ENCODE measurements at regions not wholly inside any gene's neighbourhood (a gene's known extent, or its start where the extent isn't known, plus 50 kb on each side); places are given as distances from the start of the nearest gene placed in this dataset.

GRCh38 chr1:30413606-30414005 is 309.8 kb downstream of the MATN1 start:
- no peak overlapping the region for H3K9ac ChIP-seq (ENCODE audit: low read depth in 1 of 2, low read length in 2 of 2)
- H3K9me3 ChIP-seq (ENCODE audit: control insufficient read depth in 2 of 2, low read length in 2 of 2): no peaks in the 10 kb centered on the region
- H3K27ac ChIP-seq (ENCODE audit: low read depth in 2 of 2, low read length in 2 of 2): no peak overlapping the region
- H3K4me1 ChIP-seq (ENCODE audit: control insufficient read depth in 2 of 2, insufficient read depth in 2 of 2, low read length in 2 of 2): no peaks in the 10 kb centered on the region
- no peaks in the 10 kb centered on the region for H3K27me3 ChIP-seq (ENCODE audit: control insufficient read depth in 2 of 2, insufficient read depth in 2 of 2, low read length in 2 of 2)
- no peak overlapping the region for H3K4me3 ChIP-seq (ENCODE audit: low read length in 2 of 2)
- H3K36me3 ChIP-seq (ENCODE audit: control insufficient read depth in 2 of 2, insufficient read depth in 2 of 2, low read length in 2 of 2): no peaks in the 10 kb centered on the region

- Histone ChIP-seq H3K9me3 (ENCODE audit: control insufficient read depth in 2 of 2, low read length in 2 of 2) (no peaks in the 10 kb centered on the region), H3K27me3 (ENCODE audit: control insufficient read depth in 2 of 2, insufficient read depth in 2 of 2, low read length in 2 of 2) (no peaks in the 10 kb centered on the region), H3K36me3 (ENCODE audit: control insufficient read depth in 2 of 2, insufficient read depth in 2 of 2, low read length in 2 of 2) (no peaks in the 10 kb centered on the region), H3K9ac (ENCODE audit: low read depth in 1 of 2, low read length in 2 of 2) (no peak overlapping the region), H3K27ac (ENCODE audit: low read depth in 2 of 2, low read length in 2 of 2) (no peak overlapping the region), H3K4me3 (ENCODE audit: low read length in 2 of 2) (no peak overlapping the region), H3K4me1 (ENCODE audit: control insufficient read depth in 2 of 2, insufficient read depth in 2 of 2, low read length in 2 of 2) (no peaks in the 10 kb centered on the region)
Measured at GRCh38 chr1:30413111-30413440, 310.3 kb downstream of the MATN1 start.

- H3K36me3 ChIP-seq (ENCODE audit: control insufficient read depth in 2 of 2, insufficient read depth in 2 of 2, low read length in 2 of 2): no peaks in the 10 kb centered on the region
- H3K9ac ChIP-seq (ENCODE audit: low read depth in 1 of 2, low read length in 2 of 2): no peak overlapping the region
- no peaks in the 10 kb centered on the region for H3K9me3 ChIP-seq (ENCODE audit: control insufficient read depth in 2 of 2, low read length in 2 of 2)
- H3K27ac ChIP-seq (ENCODE audit: low read depth in 2 of 2, low read length in 2 of 2): no peak overlapping the region
- no peaks in the 10 kb centered on the region for H3K4me1 ChIP-seq (ENCODE audit: control insufficient read depth in 2 of 2, insufficient read depth in 2 of 2, low read length in 2 of 2)
- H3K27me3 ChIP-seq (ENCODE audit: control insufficient read depth in 2 of 2, insufficient read depth in 2 of 2, low read length in 2 of 2): no peaks in the 10 kb centered on the region
- H3K4me3 ChIP-seq (ENCODE audit: low read length in 2 of 2): no peak overlapping the region
Measured at GRCh38 chr1:30412241-30413110, 310.9 kb downstream of the MATN1 start.

DNA sequence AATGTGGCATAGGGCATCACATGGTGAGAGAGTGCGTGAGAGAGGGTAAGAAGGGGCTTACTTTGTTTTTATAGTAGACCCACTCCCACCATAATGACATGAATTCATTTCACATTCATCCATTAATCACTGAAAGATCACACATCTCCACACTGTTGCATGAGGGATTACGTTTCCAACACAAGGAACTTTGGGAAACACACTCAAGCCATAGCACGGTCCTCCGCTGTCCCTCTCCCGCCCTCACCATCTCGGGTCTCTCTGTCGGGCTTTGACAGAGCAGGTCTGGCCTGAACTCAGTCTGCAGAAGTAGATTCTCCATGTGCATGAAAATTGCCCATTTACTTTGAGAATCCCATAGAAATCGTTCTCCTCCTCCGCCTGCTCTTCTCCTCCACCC is 312.2 kb downstream of the MATN1 start:
- H3K9me3 ChIP-seq (ENCODE audit: control insufficient read depth in 2 of 2, low read length in 2 of 2): no peaks in the 10 kb centered on the region
- H3K9ac ChIP-seq (ENCODE audit: low read depth in 1 of 2, low read length in 2 of 2): no peak overlapping the region
- no peaks in the 10 kb centered on the region for H3K4me1 ChIP-seq (ENCODE audit: control insufficient read depth in 2 of 2, insufficient read depth in 2 of 2, low read length in 2 of 2)
- no peak overlapping the region for H3K4me3 ChIP-seq (ENCODE audit: low read length in 2 of 2)
- H3K36me3 ChIP-seq (ENCODE audit: control insufficient read depth in 2 of 2, insufficient read depth in 2 of 2, low read length in 2 of 2): no peaks in the 10 kb centered on the region
- no peak overlapping the region for H3K27ac ChIP-seq (ENCODE audit: low read depth in 2 of 2, low read length in 2 of 2)
- H3K27me3 ChIP-seq (ENCODE audit: control insufficient read depth in 2 of 2, insufficient read depth in 2 of 2, low read length in 2 of 2): no peaks in the 10 kb centered on the region

- H3K4me1 ChIP-seq (ENCODE audit: control insufficient read depth in 2 of 2, insufficient read depth in 2 of 2, low read length in 2 of 2): no peaks in the 10 kb centered on the region
- no peaks in the 10 kb centered on the region for H3K27me3 ChIP-seq (ENCODE audit: control insufficient read depth in 2 of 2, insufficient read depth in 2 of 2, low read length in 2 of 2)
- H3K4me3 ChIP-seq (ENCODE audit: low read length in 2 of 2): no peak overlapping the region
- no peak overlapping the region for H3K27ac ChIP-seq (ENCODE audit: low read depth in 2 of 2, low read length in 2 of 2)
- no peak overlapping the region for H3K9ac ChIP-seq (ENCODE audit: low read depth in 1 of 2, low read length in 2 of 2)
- H3K36me3 ChIP-seq (ENCODE audit: control insufficient read depth in 2 of 2, insufficient read depth in 2 of 2, low read length in 2 of 2): no peaks in the 10 kb centered on the region
- H3K9me3 ChIP-seq (ENCODE audit: control insufficient read depth in 2 of 2, low read length in 2 of 2): no peaks in the 10 kb centered on the region
Measured at GRCh38 chr1:30410153-30410851, 313.1 kb downstream of the MATN1 start.

GRCh38 chr1:30409476-30410152 is 313.8 kb downstream of the MATN1 start:
- no peak overlapping the region for H3K27ac ChIP-seq (ENCODE audit: low read depth in 2 of 2, low read length in 2 of 2)
- H3K9me3 ChIP-seq (ENCODE audit: control insufficient read depth in 2 of 2, low read length in 2 of 2): no peaks in the 10 kb centered on the region
- H3K27me3 ChIP-seq (ENCODE audit: control insufficient read depth in 2 of 2, insufficient read depth in 2 of 2, low read length in 2 of 2): no peaks in the 10 kb centered on the region
- no peaks in the 10 kb centered on the region for H3K4me1 ChIP-seq (ENCODE audit: control insufficient read depth in 2 of 2, insufficient read depth in 2 of 2, low read length in 2 of 2)
- no peak overlapping the region for H3K4me3 ChIP-seq (ENCODE audit: low read length in 2 of 2)
- no peak overlapping the region for H3K9ac ChIP-seq (ENCODE audit: low read depth in 1 of 2, low read length in 2 of 2)
- H3K36me3 ChIP-seq (ENCODE audit: control insufficient read depth in 2 of 2, insufficient read depth in 2 of 2, low read length in 2 of 2): no peaks in the 10 kb centered on the region

- Histone ChIP-seq H3K36me3 (ENCODE audit: control insufficient read depth in 2 of 2, insufficient read depth in 2 of 2, low read length in 2 of 2) (no peaks in the 10 kb centered on the region), H3K27me3 (ENCODE audit: control insufficient read depth in 2 of 2, insufficient read depth in 2 of 2, low read length in 2 of 2) (no peaks in the 10 kb centered on the region), H3K9me3 (ENCODE audit: control insufficient read depth in 2 of 2, low read length in 2 of 2) (no peaks in the 10 kb centered on the region), H3K27ac (ENCODE audit: low read depth in 2 of 2, low read length in 2 of 2) (no peak overlapping the region), H3K9ac (ENCODE audit: low read depth in 1 of 2, low read length in 2 of 2) (no peak overlapping the region), H3K4me3 (ENCODE audit: low read length in 2 of 2) (no peak overlapping the region), H3K4me1 (ENCODE audit: control insufficient read depth in 2 of 2, insufficient read depth in 2 of 2, low read length in 2 of 2) (no peaks in the 10 kb centered on the region)
Measured at GRCh38 chr1:30407865-30408580, 315.4 kb downstream of the MATN1 start.

DNA sequence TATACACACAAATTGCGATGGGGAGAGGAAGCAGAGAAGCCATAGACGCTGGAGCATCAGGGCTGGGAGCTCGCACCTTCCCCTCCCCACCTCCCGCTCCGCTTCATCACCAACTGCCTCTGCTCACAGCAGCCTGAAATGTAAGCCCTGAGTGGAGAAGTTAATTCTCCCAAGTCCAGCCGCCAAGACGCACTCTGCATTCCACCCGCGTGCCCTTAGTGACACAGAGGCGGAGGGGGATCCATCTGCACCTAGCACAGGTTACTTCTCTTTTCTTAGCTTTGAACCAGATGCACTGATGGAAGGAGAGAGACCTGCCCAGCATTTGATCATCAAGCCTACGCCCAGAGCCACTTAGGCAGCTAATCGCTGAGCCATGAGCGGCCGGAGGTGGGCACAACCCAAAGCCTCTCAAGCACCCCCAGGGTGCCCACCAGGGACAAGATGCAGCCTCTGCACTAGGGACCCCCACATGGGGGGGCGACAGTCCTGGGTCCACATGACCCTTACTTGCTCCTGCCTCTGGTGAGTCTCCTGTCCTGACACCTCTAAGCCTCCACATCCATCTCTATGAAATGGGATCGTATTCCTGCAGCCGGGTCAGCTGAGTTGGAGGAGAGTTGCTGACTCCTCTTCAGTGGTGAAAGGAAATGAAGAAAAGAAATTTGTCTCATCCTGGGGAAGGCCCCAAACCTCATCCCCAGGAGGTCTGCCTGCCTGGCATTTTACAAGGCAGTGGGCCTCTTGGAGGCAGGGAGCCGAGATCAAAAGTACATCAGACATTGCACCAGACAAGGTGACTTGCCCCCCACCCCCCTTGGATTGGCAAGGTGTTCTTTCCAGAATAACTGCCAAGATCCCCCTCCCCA is 316.2 kb downstream of the MATN1 start:
- Histone ChIP-seq H3K27me3 (ENCODE audit: control insufficient read depth in 2 of 2, insufficient read depth in 2 of 2, low read length in 2 of 2) (no peaks in the 10 kb centered on the region), H3K27ac (ENCODE audit: low read depth in 2 of 2, low read length in 2 of 2) (no peak overlapping the region), H3K9me3 (ENCODE audit: control insufficient read depth in 2 of 2, low read length in 2 of 2) (no peaks in the 10 kb centered on the region), H3K4me1 (ENCODE audit: control insufficient read depth in 2 of 2, insufficient read depth in 2 of 2, low read length in 2 of 2) (no peaks in the 10 kb centered on the region), H3K36me3 (ENCODE audit: control insufficient read depth in 2 of 2, insufficient read depth in 2 of 2, low read length in 2 of 2) (no peaks in the 10 kb centered on the region), H3K4me3 (ENCODE audit: low read length in 2 of 2) (no peak overlapping the region), H3K9ac (ENCODE audit: low read depth in 1 of 2, low read length in 2 of 2) (no peak overlapping the region)

- H3K36me3 ChIP-seq (ENCODE audit: control insufficient read depth in 2 of 2, insufficient read depth in 2 of 2, low read length in 2 of 2): no peaks in the 10 kb centered on the region
- H3K4me1 ChIP-seq (ENCODE audit: control insufficient read depth in 2 of 2, insufficient read depth in 2 of 2, low read length in 2 of 2): no peaks in the 10 kb centered on the region
- H3K27ac ChIP-seq (ENCODE audit: low read depth in 2 of 2, low read length in 2 of 2): no peak overlapping the region
- no peaks in the 10 kb centered on the region for H3K9me3 ChIP-seq (ENCODE audit: control insufficient read depth in 2 of 2, low read length in 2 of 2)
- H3K9ac ChIP-seq (ENCODE audit: low read depth in 1 of 2, low read length in 2 of 2): no peak overlapping the region
- H3K27me3 ChIP-seq (ENCODE audit: control insufficient read depth in 2 of 2, insufficient read depth in 2 of 2, low read length in 2 of 2): no peaks in the 10 kb centered on the region
- no peak overlapping the region for H3K4me3 ChIP-seq (ENCODE audit: low read length in 2 of 2)
Measured at GRCh38 chr1:30405631-30406212, 317.7 kb downstream of the MATN1 start.

All from mucosa of rectum (tissue), 2 donors.